H1 (cell line): ENCODE measurements at regions not wholly inside any gene's neighbourhood (a gene's known extent, or its start where the extent isn't known, plus 50 kb on each side); places are given as distances from the start of the nearest gene placed in this dataset.

ENCODE experiments used
- ATF2 ChIP-seq: IDR thresholded peaks from 2 replicates; pipeline ENCODE4 v1.6.1; 2012; ENCODE audit warnings: low read length, inconsistent platforms
- ATF3 ChIP-seq: IDR thresholded peaks from 2 replicates; pipeline ENCODE4 v1.6.1; 2011; ENCODE audit warnings: low read depth, mild to moderate bottlenecking, low read length; ENCODE audit not compliant: insufficient read depth
- CBX8 ChIP-seq: fragments of 300-800, 300-1000 bp; sonication (generic); IDR thresholded peaks from 2 replicates; pipeline ENCODE4 v1.7.1; 2016; ENCODE audit warnings: low read depth, low read length, borderline replicate concordance
- CHD7 ChIP-seq: fragments of 300-600 bp; sonication (generic); IDR thresholded peaks from 2 replicates; pipeline ENCODE4 v1.7.1; 2012; ENCODE audit warnings: low read length, moderate library complexity, mild to moderate bottlenecking, inconsistent platforms; ENCODE audit not compliant: insufficient replicate concordance
- EZH2 ChIP-seq: fragments of 200-600 bp; sonication (generic); IDR thresholded peaks from 2 replicates; pipeline ENCODE4 v1.7.1; 2012; ENCODE audit warnings: low read depth, mild to moderate bottlenecking, moderate library complexity, low read length, inconsistent platforms; ENCODE audit not compliant: severe bottlenecking
- MAFK ChIP-seq: IDR thresholded peaks from 2 replicates; pipeline ENCODE4 v1.6.1; 2012; ENCODE audit warnings: low read depth, mild to moderate bottlenecking, improper control_type of control experiment, low read length
- SIN3A ChIP-seq, 2 experiments: IDR thresholded peaks in 1 of 2; conservative IDR thresholded peaks in 1 of 2; 2 replicates each; pipeline ENCODE4 v1.6.1; 2011 to 2012; ENCODE audit warnings: low read length in 2 of 2, improper control_type of control experiment in 1 of 2, low read depth in 1 of 2, mild to moderate bottlenecking in 1 of 2

- no peak for TF ChIP-seq CHD7
- no peak for TF ChIP-seq ATF2
- no peak for TF ChIP-seq EZH2
- no peak for TF ChIP-seq SIN3A (conservative IDR thresholded peaks at IDR 0.05 in 1 of 2, IDR thresholded peaks at IDR 0.05 in 1 of 2; ENCODE audit: low read depth in 1 of 2, low read length in 2 of 2)
- no peak for TF ChIP-seq MAFK
- no peak for TF ChIP-seq ATF3
- no peak for TF ChIP-seq CBX8
Observed at GRCh38 chr11:23166376-23166775, 306.1 kb upstream of the CCDC179 start (continued).
